Stomach (tissue), 4 donors: ENCODE measurements at regions not wholly inside any gene's neighbourhood (a gene's known extent, or its start where the extent isn't known, plus 50 kb on each side); places are given as distances from the start of the nearest gene placed in this dataset.

Experiments used
- EP300 ChIP-seq: sonication (generic); formaldehyde crosslinking; IDR thresholded peaks from one replicate; pipeline ENCODE4 v1.6.1; 2017; ENCODE audit warnings: antibody characterized with exemption
- POLR2A ChIP-seq, 4 donors: fragments of 450-650 bp; IDR thresholded peaks; one replicate each; pipeline ENCODE4 v1.6.1; 2016; ENCODE audit warnings: antibody characterized with exemption in 4 of 4, control low read depth in 2 of 4, mild to moderate bottlenecking in 1 of 4, moderate library complexity in 1 of 4
- POLR2AphosphoS5 ChIP-seq, 3 donors: sonication (generic); formaldehyde crosslinking; IDR thresholded peaks; one replicate each; pipeline ENCODE4 v1.6.1; 2016; ENCODE audit warnings: antibody characterized with exemption in 3 of 3
- TF ChIP-seq, protein P1 (sequence below), 7 experiments: fragments of 450-650 bp in 4 of 7; fragments of 200-600 bp in 3 of 7; sonication (generic) in 3 of 7; IDR thresholded peaks; one replicate each; pipeline ENCODE4 v1.5.1; 2016 to 2019; ENCODE audit warnings: antibody characterized with exemption in 7 of 7, control low read depth in 2 of 7, mild to moderate bottlenecking in 1 of 7

- TF ChIP-seq POLR2A (IDR thresholded peaks at IDR 0.05) (no peak), POLR2AphosphoS5 (IDR thresholded peaks at IDR 0.05) (no peak), EP300 (no peak)
- TF ChIP-seq, protein P1, sequence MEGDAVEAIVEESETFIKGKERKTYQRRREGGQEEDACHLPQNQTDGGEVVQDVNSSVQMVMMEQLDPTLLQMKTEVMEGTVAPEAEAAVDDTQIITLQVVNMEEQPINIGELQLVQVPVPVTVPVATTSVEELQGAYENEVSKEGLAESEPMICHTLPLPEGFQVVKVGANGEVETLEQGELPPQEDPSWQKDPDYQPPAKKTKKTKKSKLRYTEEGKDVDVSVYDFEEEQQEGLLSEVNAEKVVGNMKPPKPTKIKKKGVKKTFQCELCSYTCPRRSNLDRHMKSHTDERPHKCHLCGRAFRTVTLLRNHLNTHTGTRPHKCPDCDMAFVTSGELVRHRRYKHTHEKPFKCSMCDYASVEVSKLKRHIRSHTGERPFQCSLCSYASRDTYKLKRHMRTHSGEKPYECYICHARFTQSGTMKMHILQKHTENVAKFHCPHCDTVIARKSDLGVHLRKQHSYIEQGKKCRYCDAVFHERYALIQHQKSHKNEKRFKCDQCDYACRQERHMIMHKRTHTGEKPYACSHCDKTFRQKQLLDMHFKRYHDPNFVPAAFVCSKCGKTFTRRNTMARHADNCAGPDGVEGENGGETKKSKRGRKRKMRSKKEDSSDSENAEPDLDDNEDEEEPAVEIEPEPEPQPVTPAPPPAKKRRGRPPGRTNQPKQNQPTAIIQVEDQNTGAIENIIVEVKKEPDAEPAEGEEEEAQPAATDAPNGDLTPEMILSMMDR (IDR thresholded peaks at IDR 0.05): no peak
Observed at GRCh38 chr18:64318547-64318946, 169.7 kb upstream of the LINC00305 start.
